Gastrocnemius medialis (tissue), 4 donors: ENCODE measurements at regions not wholly inside any gene's neighbourhood (a gene's known extent, or its start where the extent isn't known, plus 50 kb on each side); places are given as distances from the start of the nearest gene placed in this dataset.

Experiments used
- ATAC-seq, 2 donors: fragments of 150-250 bp; one replicate each; pipeline ENCODE4 v1.9.1; 2016
- DNase-seq, 2 donors: peaks; one replicate each; pipeline ENCODE4 v3.0.0-alpha.2; 2019
- H3K27ac ChIP-seq, 4 donors: fragments of 200-600 bp; sonication (generic); 1 replicate in 1 of 4; 2 replicates in 3 of 4; pipeline ENCODE4 v1.5.1; 2016 to 2018; ENCODE audit warnings: mild to moderate bottlenecking in 2 of 4, moderate library complexity in 1 of 4
- H3K27me3 ChIP-seq, 3 donors: fragments of 200-600 bp; sonication (generic) in 2 of 3; 1 replicate in 1 of 3; 2 replicates in 2 of 3; pipeline versions ENCODE4 v1.5.1 to v1.6.0; 2016 to 2019; ENCODE audit warnings: mild to moderate bottlenecking in 1 of 3, moderate library complexity in 1 of 3
- H3K36me3 ChIP-seq, 2 donors: fragments of 200-600 bp; sonication (generic) in 1 of 2; one replicate each; pipeline ENCODE4 v1.5.1; 2017 to 2018
- H3K4me1 ChIP-seq, 2 donors: fragments of 200-600 bp; sonication (generic) in 1 of 2; one replicate each; pipeline ENCODE4 v1.5.1; 2016 to 2017; ENCODE audit warnings: mild to moderate bottlenecking in 2 of 2
- H3K4me3 ChIP-seq, 4 donors: fragments of 200-600 bp; sonication (generic) in 3 of 4; 1 replicate in 1 of 4; 2 replicates in 3 of 4; pipeline ENCODE4 v1.5.1; 2016 to 2019; ENCODE audit warnings: mild to moderate bottlenecking in 2 of 4
- H3K9me3 ChIP-seq, 3 donors: fragments of 200-600 bp; sonication (generic) in 2 of 3; 1 replicate in 1 of 3; 2 replicates in 2 of 3; pipeline ENCODE4 v1.5.1; 2016 to 2019
- CTCF ChIP-seq, 5 experiments: fragments of 450-650 bp in 3 of 5; fragments of 200-600 bp in 2 of 5; sonication (generic) in 2 of 5; IDR thresholded peaks in 4 of 5; conservative IDR thresholded peaks in 1 of 5; 1 replicate in 4 of 5; 2 replicates in 1 of 5; pipeline ENCODE4 v1.5.1; 2016 to 2019; ENCODE audit warnings: antibody characterized with exemption in 5 of 5, mild to moderate bottlenecking in 3 of 5, moderate library complexity in 3 of 5
- POLR2A ChIP-seq, 2 donors: fragments of 450-650 bp; IDR thresholded peaks; one replicate each; pipeline ENCODE4 v1.6.1; 2017; ENCODE audit warnings: antibody characterized with exemption in 2 of 2, mild to moderate bottlenecking in 2 of 2, moderate library complexity in 2 of 2
- in situ Hi-C, 4 donors: fragments of 200-750 bp; cut with MboI; loops; one replicate each; pipeline versions ENCODE4 v1.15.0 to v1.8.0; 2017; ENCODE audit warnings: low sequenced_read_pairs in 4 of 4
- intact Hi-C: fragments of 100-400 bp; cut with DNase I; formaldehyde crosslinking; loops from one replicate; pipeline ENCODE4 v1.15.1; 2023; ENCODE audit warnings: low total_unique reads

GRCh38 chr6:134599079-134599478 is 281.2 kb upstream of the SGK1 start:
- TF ChIP-seq CTCF (IDR thresholded peaks at IDR 0.05 in 4 of 5, conservative IDR thresholded peaks at IDR 0.05 in 1 of 5), result no peak
- TF ChIP-seq POLR2A (IDR thresholded peaks at IDR 0.05), result no peak
- DNase-seq, result no peak
- no peaks in the 10 kb centered on the region for H3K27me3 ChIP-seq
- ATAC-seq, result no peak
- no peaks in the 10 kb centered on the region for H3K36me3 ChIP-seq
- in situ Hi-C loops (no loop called here), intact Hi-C loops (no loop called here)
- no peaks in the 10 kb centered on the region for H3K9me3 ChIP-seq
- no peak overlapping the region for H3K4me3 ChIP-seq
- H3K27ac ChIP-seq, result no peak overlapping the region
- H3K4me1 ChIP-seq, result peaks cover 0 to 5% of the 10 kb centered on the region in 2 donors

GRCh38 chr6:134596191-134596590 is 278.3 kb upstream of the SGK1 start:
- Histone ChIP-seq H3K9me3 (no peaks in the 10 kb centered on the region), H3K4me1 (peaks cover 4 to 14% of the 10 kb centered on the region in 2 donors), H3K4me3 (no peak overlapping the region), H3K27ac (no peak overlapping the region), H3K36me3 (no peaks in the 10 kb centered on the region), H3K27me3 (no peaks in the 10 kb centered on the region)
- no peak for ATAC-seq
- no peak for TF ChIP-seq CTCF (IDR thresholded peaks at IDR 0.05 in 4 of 5, conservative IDR thresholded peaks at IDR 0.05 in 1 of 5)
- no peak for TF ChIP-seq POLR2A (IDR thresholded peaks at IDR 0.05)
- in situ Hi-C loops (no loop called here), intact Hi-C loops (no loop called here)
- DNase-seq, result no peak

GRCh38 chr6:134594881-134595280 is 277.0 kb upstream of the SGK1 start:
- H3K27me3 ChIP-seq, result no peaks in the 10 kb centered on the region
- no peak overlapping the region for H3K27ac ChIP-seq
- H3K4me1 ChIP-seq, result peaks cover 4 to 14% of the 10 kb centered on the region in 2 donors
- DNase-seq (no peak), ATAC-seq (no peak)
- no peaks in the 10 kb centered on the region for H3K36me3 ChIP-seq
- H3K4me3 ChIP-seq, result no peak overlapping the region
- in situ Hi-C loops, result no loop called here
- no peak for TF ChIP-seq POLR2A (IDR thresholded peaks at IDR 0.05)
- no peak for TF ChIP-seq CTCF (IDR thresholded peaks at IDR 0.05 in 4 of 5, conservative IDR thresholded peaks at IDR 0.05 in 1 of 5)
- intact Hi-C loops, result no loop called here
- H3K9me3 ChIP-seq, result no peaks in the 10 kb centered on the region

GRCh38 chr6:134593887-134594286 is 276.0 kb upstream of the SGK1 start:
- Histone ChIP-seq H3K4me3 (no peak overlapping the region), H3K9me3 (no peaks in the 10 kb centered on the region), H3K27me3 (no peaks in the 10 kb centered on the region), H3K4me1 (peaks cover 4 to 10% of the 10 kb centered on the region in 2 donors), H3K36me3 (no peaks in the 10 kb centered on the region), H3K27ac (no peak overlapping the region)
- no peak for DNase-seq
- TF ChIP-seq POLR2A (IDR thresholded peaks at IDR 0.05) (no peak), CTCF (IDR thresholded peaks at IDR 0.05 in 4 of 5, conservative IDR thresholded peaks at IDR 0.05 in 1 of 5) (no peak)
- in situ Hi-C loops (no loop called here), intact Hi-C loops (no loop called here)
- no peak for ATAC-seq

GRCh38 chr6:134593442-134593841 is 275.5 kb upstream of the SGK1 start:
- Histone ChIP-seq H3K9me3 (no peaks in the 10 kb centered on the region), H3K27me3 (no peaks in the 10 kb centered on the region), H3K36me3 (no peaks in the 10 kb centered on the region), H3K27ac (no peak overlapping the region), H3K4me1 (peaks cover 4 to 9% of the 10 kb centered on the region in 2 donors), H3K4me3 (no peak overlapping the region)
- in situ Hi-C loops (no loop called here), intact Hi-C loops (no loop called here)
- no peak for DNase-seq
- ATAC-seq, result no peak
- no peak for TF ChIP-seq POLR2A (IDR thresholded peaks at IDR 0.05)
- TF ChIP-seq CTCF (IDR thresholded peaks at IDR 0.05 in 4 of 5, conservative IDR thresholded peaks at IDR 0.05 in 1 of 5), result no peak
